Smooth muscle cell (in vitro differentiated cells): ENCODE measurements at regions not wholly inside any gene's neighbourhood (a gene's known extent, or its start where the extent isn't known, plus 50 kb on each side); places are given as distances from the start of the nearest gene placed in this dataset.

ENCODE experiments used
- DNase-seq: peaks from one replicate; lab custom pipeline; 2025; ENCODE audit not compliant: unreplicated experiment; lab: John Stamatoyannopoulos, UW
- H2AFZ ChIP-seq: fragments of 200-600 bp; sonication (generic); 2 replicates; pipeline ENCODE4 v1.6.0; 2016; ENCODE audit warnings: antibody characterized with exemption, low read depth, mild to moderate bottlenecking
- H3F3A ChIP-seq: fragments of 200-600 bp; sonication (generic); 2 replicates; pipeline ENCODE4 v1.6.0; 2017; ENCODE audit warnings: antibody characterized with exemption, low read depth
- H3K27ac ChIP-seq: fragments of 200-600 bp; sonication (generic); 2 replicates; pipeline ENCODE4 v1.5.1; 2016; ENCODE audit warnings: low read depth, mild to moderate bottlenecking
- H3K27me3 ChIP-seq: fragments of 200-600 bp; sonication (generic); 2 replicates; pipeline ENCODE4 v1.6.1; 2016; ENCODE audit warnings: low read depth, mild to moderate bottlenecking
- H3K36me3 ChIP-seq: fragments of 200-600 bp; sonication (generic); 2 replicates; pipeline ENCODE4 v1.5.1; 2016; ENCODE audit warnings: low read depth
- H3K4me1 ChIP-seq: fragments of 200-600 bp; sonication (generic); 2 replicates; pipeline ENCODE4 v1.5.1; 2016; ENCODE audit warnings: low read depth
- H3K4me2 ChIP-seq: fragments of 200-600 bp; sonication (generic); 2 replicates; pipeline ENCODE4 v1.6.0; 2016; ENCODE audit warnings: mild to moderate bottlenecking
- H3K4me3 ChIP-seq: fragments of 200-600 bp; sonication (generic); 2 replicates; pipeline ENCODE4 v1.5.1; 2016; ENCODE audit warnings: mild to moderate bottlenecking
- H3K79me2 ChIP-seq: fragments of 200-600 bp; sonication (generic); 2 replicates; pipeline ENCODE4 v1.6.0; 2016; ENCODE audit warnings: low read depth, mild to moderate bottlenecking
- H3K9ac ChIP-seq: fragments of 200-600 bp; sonication (generic); 2 replicates; pipeline ENCODE4 v1.6.0; 2016; ENCODE audit warnings: low read depth
- H3K9me3 ChIP-seq: fragments of 200-600 bp; sonication (generic); replicated peaks from 2 replicates; pipeline ENCODE4 v1.5.1; 2016; ENCODE audit warnings: low read depth
- H4K20me1 ChIP-seq: fragments of 200-600 bp; sonication (generic); 2 replicates; pipeline ENCODE4 v1.6.0; 2016; ENCODE audit warnings: low read depth
- WGBS: methylation state at CpG from one replicate; pipeline ENCODE4 v1.1.7; 2016; ENCODE audit warnings: low lambda C conversion rate; 5-methylcytosine and 5-hydroxymethylcytosine counted together
- TF ChIP-seq, protein P1 (sequence below): fragments of 200-600 bp; sonication (generic); IDR thresholded peaks from 2 replicates; pipeline ENCODE4 v1.5.1; 2017; ENCODE audit warnings: borderline replicate concordance, mild to moderate bottlenecking, antibody characterized with exemption; ENCODE audit not compliant: insufficient read depth, poor library complexity, severe bottlenecking

DNA sequence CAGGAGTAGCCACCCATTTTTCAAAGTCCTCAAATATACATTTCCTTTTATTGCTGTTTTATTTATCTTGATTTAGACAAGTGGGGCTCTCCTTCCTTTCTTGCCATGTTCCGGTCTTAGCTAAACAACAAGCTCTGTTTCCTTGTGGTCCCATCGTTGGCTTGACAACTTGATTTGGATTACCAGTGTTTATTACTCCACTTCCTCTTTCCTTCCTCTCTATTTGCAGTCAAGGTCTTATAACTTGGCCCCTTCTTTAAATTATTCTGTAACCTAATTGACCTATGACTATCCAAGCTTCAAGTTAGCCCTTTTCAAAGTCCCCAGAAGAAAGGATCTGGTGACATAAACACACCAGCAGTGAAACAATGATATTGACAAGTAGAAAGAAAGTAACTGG, 130.6 kb upstream of the STT3B start:
- Histone ChIP-seq H3K4me3 (no peak overlapping the region), H3K9me3 (no peaks in the 10 kb centered on the region)
- whole genome bisulfite sequencing, result 84% methylated on average over 2 of the region's 2 CpGs

DNA sequence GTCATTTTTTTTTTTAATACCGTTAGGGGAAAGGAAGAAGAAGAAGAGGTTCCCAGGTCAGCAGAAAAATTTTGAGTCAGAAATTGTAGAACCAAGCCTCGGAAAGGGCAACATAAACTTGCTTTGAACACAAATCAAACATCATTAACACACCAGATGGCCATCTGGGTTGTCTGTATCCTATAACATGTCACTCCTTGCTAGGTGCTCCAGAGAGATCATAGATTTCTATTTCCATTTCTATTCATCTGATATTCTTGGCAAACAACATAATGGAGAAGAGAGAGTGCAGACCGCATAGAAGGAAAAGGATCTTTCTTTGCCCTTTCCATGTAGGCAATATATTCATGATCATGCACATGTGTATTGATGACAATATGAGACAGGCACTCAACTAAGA, 129.5 kb upstream of the STT3B start:
- no peaks in the 10 kb centered on the region for H3K27me3 ChIP-seq
- H3K36me3 ChIP-seq, result no peaks in the 10 kb centered on the region
- H3K79me2 ChIP-seq, result no peaks in the 10 kb centered on the region
- H3K4me3 ChIP-seq, result no peak overlapping the region
- 92% methylated on average over 3 of the region's 3 CpGs for WGBS
- no peak for DNase-seq
- H4K20me1 ChIP-seq, result no peaks in the 10 kb centered on the region
- H3K27ac ChIP-seq, result no peak overlapping the region
- no peaks in the 10 kb centered on the region for H3F3A ChIP-seq
- no peaks in the 10 kb centered on the region for H3K9me3 ChIP-seq
- no peak overlapping the region for H2AFZ ChIP-seq
- peaks cover 16% of the 10 kb centered on the region for H3K4me1 ChIP-seq
- TF ChIP-seq, protein P1, sequence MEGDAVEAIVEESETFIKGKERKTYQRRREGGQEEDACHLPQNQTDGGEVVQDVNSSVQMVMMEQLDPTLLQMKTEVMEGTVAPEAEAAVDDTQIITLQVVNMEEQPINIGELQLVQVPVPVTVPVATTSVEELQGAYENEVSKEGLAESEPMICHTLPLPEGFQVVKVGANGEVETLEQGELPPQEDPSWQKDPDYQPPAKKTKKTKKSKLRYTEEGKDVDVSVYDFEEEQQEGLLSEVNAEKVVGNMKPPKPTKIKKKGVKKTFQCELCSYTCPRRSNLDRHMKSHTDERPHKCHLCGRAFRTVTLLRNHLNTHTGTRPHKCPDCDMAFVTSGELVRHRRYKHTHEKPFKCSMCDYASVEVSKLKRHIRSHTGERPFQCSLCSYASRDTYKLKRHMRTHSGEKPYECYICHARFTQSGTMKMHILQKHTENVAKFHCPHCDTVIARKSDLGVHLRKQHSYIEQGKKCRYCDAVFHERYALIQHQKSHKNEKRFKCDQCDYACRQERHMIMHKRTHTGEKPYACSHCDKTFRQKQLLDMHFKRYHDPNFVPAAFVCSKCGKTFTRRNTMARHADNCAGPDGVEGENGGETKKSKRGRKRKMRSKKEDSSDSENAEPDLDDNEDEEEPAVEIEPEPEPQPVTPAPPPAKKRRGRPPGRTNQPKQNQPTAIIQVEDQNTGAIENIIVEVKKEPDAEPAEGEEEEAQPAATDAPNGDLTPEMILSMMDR, result no peak
- no peak overlapping the region for H3K4me2 ChIP-seq
- no peak overlapping the region for H3K9ac ChIP-seq

More for the DNA sequence above, 130.6 kb upstream of the STT3B start:
- no peak overlapping the region for H3K4me2 ChIP-seq
- TF ChIP-seq, protein P1, result no peak
- H4K20me1 ChIP-seq, result no peaks in the 10 kb centered on the region
- no peaks in the 10 kb centered on the region for H3K79me2 ChIP-seq
- no peaks in the 10 kb centered on the region for H3F3A ChIP-seq
- peaks cover 16% of the 10 kb centered on the region for H3K4me1 ChIP-seq
- H3K27ac ChIP-seq, result no peak overlapping the region
- no peaks in the 10 kb centered on the region for H3K36me3 ChIP-seq
- H2AFZ ChIP-seq, result no peak overlapping the region
- no peak overlapping the region for H3K9ac ChIP-seq
- H3K27me3 ChIP-seq, result no peaks in the 10 kb centered on the region
- DNase-seq, result no peak

DNA sequence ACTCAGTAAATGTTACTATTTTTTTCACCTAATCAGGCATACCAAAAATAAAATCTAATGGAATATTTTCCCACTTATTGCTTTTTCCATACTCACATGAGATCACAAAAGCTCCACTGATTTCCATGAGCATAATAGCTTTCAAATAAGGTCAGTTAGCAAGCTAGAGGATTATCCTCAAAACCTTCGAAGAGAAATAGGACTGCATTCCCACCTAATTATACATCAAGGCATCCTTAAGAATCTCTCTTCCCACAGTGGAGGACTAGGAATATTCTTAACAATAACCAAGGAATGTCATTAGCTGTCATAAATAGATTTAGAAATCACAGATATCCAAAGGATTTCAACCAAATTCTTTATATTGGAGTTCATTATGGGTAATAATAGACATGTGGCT, 127.9 kb upstream of the STT3B start:
- Histone ChIP-seq H3K27me3 (no peaks in the 10 kb centered on the region), H3K4me3 (no peak overlapping the region), H4K20me1 (no peaks in the 10 kb centered on the region), H3K27ac (no peak overlapping the region), H3K9ac (no peak overlapping the region), H3K4me1 (peaks cover 16% of the 10 kb centered on the region), H3K36me3 (no peaks in the 10 kb centered on the region), H3K4me2 (no peak overlapping the region), H3K79me2 (no peaks in the 10 kb centered on the region), H2AFZ (no peak overlapping the region), H3F3A (no peaks in the 10 kb centered on the region), H3K9me3 (no peaks in the 10 kb centered on the region)
- TF ChIP-seq, protein P1, result no peak
- DNase-seq, result no peak
- 41% methylated on average over 1 of the region's 1 CpG for WGBS

DNA sequence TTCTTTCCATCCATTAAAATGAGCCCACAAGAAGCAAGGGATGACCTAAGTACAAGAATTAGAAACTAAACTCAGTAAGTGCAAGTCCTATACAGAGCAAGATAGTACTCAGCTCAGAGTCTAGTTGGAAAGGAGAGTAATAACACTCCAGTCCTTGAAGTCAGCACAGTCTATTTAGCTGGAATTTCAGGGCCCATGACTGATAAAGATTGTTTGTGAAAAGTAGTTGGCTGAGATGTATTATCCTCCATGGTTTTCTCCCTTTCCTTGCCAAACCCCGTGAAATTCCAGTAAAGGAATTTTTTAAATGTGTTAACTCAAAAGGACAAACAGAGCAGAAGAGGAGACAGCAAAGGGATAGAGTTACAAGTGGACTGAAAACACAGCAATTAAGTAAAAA, 127.2 kb upstream of the STT3B start:
- H3F3A ChIP-seq, result no peaks in the 10 kb centered on the region
- no peaks in the 10 kb centered on the region for H3K9me3 ChIP-seq
- TF ChIP-seq, protein P1, result no peak
- no peak overlapping the region for H3K4me2 ChIP-seq
- WGBS, result 39% methylated on average over 1 of the region's 1 CpG
- no peaks in the 10 kb centered on the region for H4K20me1 ChIP-seq
- no peaks in the 10 kb centered on the region for H3K79me2 ChIP-seq
- H3K4me3 ChIP-seq, result no peak overlapping the region
- no peak overlapping the region for H2AFZ ChIP-seq
- no peak overlapping the region for H3K9ac ChIP-seq
- no peaks in the 10 kb centered on the region for H3K36me3 ChIP-seq
- no peak overlapping the region for H3K27ac ChIP-seq
- peaks cover 16% of the 10 kb centered on the region for H3K4me1 ChIP-seq
- no peaks in the 10 kb centered on the region for H3K27me3 ChIP-seq
- DNase-seq, result no peak
